GM18498 (cell line): ENCODE measurements at regions not wholly inside any gene's neighbourhood (a gene's known extent, or its start where the extent isn't known, plus 50 kb on each side); places are given as distances from the start of the nearest gene placed in this dataset.

Source experiments
- ATAC-seq: cut with Tn5 transposase; IDR thresholded peaks from one replicate; pipeline ENCODE4 v1.9.1; 2021; ENCODE audit warnings: mild to moderate bottlenecking, moderate library complexity; ENCODE audit not compliant: unreplicated experiment

DNA sequence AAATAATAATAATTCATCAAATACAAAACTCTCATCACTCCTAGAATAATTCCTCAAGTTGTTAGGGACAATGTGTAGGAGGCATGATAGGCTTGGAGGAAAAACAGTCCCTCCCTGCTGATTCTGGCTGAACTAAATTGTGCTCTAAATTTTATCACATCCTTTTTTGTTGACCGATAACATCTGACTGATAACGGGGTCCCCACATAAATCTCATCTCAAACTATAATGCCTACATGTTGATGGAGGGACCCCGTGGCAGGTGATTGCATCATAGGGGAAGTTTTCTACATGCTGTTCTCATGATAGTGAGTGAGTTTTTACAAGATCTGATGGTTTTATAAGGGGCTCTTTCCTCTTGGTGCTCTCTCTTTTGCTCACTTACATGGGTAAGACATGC is 1043.5 kb upstream of the SORCS1 start:
- no peak for ATAC-seq

DNA sequence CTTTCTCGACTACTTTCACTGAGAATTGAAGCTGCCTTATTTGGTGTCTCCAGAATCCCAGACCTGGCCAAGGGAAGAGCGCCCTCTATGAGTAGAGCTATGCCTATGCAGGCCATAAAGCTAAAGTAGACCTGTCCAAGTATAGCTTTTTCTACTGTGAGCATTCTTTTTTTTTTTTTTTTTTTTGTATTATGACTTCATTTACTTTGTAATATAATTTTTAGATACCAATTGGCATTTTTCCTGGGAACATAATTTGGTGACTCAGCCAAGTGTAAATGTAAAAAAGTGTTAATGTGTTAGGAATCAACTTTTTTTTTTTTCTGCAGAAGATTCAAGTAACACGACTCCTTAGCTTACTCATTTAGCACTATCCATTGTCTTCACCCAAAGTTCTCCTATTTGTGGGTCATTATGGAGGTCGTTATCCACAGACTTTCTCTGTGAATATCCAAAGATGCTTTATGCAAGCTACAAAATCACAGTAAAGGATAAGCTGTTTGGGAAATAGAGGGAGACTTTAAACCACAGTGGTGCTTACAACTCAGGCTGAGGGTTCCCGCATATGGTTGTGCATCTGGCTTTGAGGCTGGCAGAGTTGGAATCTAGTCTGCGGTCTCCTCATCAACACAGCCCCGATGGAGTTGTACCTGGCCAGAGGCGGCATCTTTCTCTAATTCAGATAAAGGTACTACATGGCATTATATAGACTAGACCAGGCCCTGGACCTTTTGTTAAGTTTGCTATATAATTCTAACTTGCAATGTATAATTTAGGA is 1040.2 kb upstream of the SORCS1 start:
- peak; percentile 77 for ATAC-seq

DNA sequence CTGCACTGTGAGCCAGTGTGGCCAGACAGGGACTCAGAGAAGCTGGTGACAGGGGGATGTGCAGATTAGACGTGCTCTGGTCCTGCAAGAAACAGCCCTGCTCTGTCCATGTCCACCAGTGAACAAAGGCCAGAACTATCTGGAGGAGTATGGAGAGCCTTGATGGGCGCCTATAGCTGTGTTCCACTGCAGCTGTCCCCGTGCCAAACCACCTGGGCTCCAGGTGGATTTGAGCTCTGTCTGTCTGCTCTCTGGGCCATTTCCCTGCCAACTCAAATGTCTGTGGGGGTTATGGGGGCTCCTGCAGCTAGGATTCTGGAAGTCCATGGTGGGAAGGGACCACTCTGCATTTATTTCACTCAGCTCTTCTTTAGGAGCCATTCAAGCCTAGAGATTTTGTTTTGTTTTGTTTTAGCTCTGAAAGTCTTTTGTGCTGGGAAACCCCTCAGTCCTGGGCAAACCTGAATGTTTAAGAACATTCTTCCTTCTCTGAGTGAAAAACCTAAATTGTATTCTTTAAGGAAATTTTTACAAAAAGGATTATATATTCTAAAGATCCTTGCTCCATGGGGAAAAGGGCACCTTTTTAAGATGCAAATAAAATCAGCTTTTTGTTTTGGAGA is 1039.5 kb upstream of the SORCS1 start:
- ATAC-seq, result peak; percentile 26

DNA sequence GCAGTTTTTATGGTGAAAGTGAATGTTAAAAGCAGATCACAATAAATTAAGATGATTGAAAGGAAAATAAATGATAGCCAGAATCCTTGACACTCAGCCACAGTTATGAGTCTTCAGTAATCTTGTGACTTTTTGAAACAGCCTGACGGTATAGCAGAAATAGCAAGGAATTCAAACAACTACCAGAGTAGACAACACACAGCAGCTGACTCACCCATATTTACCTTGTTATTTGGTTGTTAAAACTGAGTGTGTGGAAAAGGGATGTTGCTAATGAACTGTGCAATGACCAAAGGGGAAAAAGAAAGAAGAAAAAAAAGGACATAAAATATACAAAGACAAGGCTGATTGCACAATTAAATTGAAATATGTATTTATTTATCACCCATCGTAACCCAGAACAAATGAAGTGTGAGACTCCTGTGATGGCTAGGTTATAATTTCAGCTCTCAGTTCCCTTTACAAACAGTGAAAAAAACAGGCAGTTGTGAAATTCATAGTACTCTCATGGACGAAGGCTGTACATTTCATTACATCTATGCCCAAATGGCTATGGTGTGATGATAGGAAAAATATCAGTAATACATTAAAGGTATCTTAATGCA is 1023.0 kb upstream of the SORCS1 start:
- no peak for ATAC-seq

DNA sequence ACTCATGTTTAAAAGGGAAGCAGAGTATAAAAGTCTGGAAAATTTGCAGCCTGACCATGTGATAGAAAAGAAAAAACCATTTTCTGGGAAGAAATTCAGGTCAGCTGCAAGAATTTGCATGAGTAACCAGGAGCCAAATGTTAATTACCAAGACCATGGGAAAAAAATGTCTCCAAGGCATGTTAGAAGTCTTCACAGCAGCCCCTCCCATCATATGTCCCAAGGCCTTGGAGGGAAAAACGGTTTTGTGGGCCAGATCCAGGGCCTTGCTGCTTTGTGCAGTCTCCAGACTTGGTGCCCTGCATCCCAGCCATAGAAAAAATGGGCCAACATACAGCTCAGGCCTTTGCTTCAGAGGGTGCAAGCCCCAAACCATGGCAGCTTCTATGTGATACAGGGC is 1019.6 kb upstream of the SORCS1 start:
- no peak for ATAC-seq

DNA sequence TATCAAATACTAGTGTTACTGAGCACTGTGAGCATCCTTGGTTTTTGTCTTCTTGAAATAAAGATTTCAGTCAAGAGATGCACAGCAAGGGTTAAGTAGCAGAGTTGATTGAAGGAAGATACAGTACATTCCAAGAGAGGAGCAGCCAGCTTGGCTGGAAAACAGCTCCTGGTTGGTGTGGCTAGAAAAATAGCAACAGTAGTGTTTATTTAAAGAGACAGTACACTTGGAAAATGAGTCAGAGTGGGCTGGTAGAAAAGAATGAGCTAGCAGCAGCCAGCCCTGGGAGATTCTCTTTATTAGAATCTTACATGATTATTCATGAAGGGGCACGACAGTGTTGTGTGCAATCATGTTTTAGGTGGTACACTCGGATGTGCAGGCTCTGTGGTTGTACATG is 1016.4 kb upstream of the SORCS1 start:
- ATAC-seq, result no peak

DNA sequence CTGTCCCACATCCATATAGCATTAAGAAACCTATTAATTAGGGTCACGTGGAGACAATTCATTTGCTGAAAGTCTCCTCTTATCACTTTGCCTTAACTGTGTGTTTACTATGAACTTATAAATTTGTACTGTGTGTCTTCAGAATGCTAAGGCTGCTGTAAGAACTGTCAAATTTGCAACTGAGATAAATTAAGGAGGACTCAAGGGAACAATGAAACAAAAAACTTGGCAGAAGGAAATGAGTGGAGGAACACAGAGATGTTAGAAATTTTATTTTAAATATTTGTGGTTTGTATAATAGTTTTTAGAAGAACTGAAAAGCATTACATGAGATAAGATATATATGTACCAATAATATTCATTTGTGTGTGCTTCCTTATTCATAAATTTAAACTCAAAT is 1005.3 kb upstream of the SORCS1 start:
- no peak for ATAC-seq

DNA sequence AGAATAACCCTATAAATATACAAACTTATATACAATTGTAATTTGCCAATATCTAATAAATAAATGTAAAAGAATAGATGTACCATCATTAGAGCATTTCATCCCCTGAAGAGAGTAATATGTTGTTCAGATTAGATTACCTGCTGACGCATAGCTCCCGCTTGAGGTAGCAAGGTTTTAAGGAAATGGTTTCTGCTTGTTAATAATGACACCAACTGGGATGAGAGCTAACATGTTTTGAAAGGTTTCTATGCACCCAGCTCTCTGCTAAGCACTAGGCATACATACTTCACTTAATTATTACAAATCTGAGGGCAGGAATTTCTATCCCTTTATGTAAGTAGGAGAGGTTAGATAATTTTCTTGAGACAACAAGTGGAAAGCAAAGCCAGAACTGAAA is 1003.3 kb upstream of the SORCS1 start:
- ATAC-seq, result no peak

DNA sequence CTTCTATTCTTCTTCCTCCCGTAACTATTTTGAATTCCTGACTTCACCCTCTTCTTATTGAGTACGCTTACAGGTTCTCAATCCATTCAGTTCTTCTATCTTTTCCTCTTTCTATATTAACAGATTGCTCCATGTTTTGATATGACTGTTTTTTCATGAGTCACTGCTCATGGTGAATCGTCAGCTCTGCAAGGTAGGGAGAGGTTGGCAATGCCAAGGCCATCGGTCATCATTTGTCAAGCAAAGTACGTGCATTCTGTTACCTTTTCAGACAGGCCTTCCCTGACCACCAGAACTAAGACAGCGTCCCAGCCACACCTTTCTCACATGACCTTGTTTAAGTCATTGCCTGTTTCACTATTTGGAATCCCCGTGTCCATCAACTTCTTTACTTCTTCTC is 1001.9 kb upstream of the SORCS1 start:
- ATAC-seq, result no peak

DNA sequence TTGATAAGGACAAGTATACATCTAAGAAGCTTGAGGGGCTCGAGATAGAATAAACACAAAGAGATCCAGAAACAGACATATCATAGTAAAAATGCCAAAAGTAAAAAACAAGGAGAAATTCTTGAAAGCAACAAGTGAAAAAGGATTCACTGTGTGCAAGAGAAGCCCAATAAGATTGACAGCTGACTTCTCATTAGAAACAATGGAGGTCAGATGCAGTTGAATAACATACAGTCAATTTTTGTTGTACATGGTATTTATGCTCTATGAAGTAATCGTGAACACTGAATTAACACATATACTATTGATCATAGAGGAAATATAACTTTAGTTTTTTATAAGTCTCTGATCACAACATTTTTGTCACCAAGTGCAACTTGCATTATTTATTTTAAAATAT is 982.8 kb upstream of the SORCS1 start:
- ATAC-seq, result no peak

DNA sequence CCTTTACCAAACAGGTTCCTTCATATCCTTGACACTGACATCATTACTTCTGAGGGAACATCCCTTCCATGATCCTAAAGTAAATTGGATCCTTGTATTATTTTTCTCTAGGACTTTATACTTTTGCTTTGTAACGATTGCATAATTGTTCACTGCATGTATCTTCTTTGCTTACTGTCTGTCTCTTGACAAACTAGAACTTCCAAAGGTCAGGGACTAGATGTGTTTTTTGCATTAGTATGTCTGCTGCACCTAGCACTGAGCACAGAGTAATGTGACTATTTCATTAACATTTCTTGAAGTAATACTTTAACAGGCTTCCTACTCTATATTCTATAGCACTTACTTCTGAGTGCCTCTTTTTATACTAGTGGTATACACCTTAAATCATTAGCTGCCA is 976.6 kb upstream of the SORCS1 start:
- no peak for ATAC-seq

DNA sequence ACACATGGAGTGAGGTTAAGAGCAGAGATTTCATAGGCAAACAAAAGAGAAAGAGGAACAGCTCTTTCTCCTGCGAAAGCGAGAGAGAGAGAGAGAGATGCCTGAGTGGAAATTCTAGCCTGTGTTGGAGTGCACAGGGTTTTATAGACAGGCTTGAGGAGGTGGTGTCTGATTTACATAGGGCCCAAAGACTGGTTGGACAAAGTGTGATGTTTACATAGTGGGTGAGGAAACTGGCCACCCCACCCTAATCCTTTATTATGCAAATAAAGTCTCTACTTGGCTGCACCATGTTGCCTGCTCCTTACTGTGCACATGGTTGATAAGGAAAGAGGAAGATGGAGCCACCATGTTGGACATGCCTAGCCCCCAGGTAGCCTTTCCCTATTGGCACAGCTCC is 967.8 kb upstream of the SORCS1 start:
- no peak for ATAC-seq

DNA sequence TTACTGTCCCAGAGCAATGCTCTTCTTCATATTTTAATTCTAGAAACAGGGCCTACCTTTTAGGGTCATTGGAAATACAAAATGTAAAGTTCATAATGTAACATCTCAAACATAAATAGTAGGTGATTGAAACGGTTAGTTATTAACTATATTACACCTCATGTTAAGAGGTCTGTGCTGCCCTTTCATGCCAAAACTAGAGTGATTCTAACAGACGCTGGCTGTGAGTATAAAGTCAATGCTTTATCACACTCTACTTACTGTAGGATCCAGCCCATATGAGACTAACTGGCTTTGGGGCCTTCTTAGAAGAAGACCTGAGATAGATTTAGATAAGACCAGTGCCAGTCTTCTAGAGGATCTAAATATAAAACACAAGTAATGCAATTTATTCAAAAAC is 966.1 kb upstream of the SORCS1 start:
- ATAC-seq, result no peak

DNA sequence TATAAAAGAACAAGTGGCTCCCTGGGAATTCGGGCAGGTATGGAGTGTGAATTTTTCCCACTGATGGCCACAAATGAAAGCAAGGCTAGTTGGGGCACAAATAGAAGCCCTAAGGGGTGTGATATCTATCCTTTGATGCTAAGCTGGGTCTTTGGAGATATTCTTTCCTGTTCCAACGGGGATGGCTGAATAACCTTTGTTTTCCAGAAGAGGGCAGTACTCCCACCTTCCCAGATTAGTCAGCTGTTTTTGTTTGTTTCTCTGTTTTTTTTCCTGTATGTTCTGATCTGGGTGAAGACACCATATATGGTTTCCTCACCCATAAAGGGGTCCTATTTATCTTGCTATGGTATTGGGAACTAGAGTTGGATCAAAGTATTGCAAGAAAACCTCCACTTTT is 947.7 kb upstream of the SORCS1 start:
- no peak for ATAC-seq

DNA sequence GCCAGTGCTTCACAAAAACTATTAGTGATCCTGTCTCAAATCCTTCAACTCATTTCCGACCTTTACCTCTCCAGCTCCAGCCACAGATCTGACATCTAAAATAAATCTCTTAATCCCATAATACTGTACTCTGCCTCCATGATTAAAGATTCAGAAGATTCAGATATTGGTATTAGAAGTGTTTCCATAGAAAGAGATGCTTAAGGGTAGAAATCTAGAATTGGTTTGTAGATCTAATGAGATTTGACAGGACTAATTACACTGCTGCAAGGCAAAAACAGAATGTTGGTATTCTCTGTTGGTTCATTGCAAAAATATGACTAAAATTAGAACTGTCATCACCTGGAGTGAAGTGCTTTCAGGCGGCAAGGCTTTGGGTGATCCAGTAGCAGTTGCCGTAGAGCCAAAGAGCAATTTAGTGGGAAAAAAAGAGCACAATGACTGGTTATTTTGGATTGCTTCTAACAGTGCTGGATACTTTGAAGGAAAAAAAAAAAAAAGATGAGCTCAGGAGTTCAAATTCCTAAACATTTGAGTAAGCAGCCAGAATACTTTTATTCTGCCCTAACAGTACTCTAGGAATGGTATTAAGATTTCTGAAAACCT is 940.1 kb upstream of the SORCS1 start:
- ATAC-seq, result no peak

DNA sequence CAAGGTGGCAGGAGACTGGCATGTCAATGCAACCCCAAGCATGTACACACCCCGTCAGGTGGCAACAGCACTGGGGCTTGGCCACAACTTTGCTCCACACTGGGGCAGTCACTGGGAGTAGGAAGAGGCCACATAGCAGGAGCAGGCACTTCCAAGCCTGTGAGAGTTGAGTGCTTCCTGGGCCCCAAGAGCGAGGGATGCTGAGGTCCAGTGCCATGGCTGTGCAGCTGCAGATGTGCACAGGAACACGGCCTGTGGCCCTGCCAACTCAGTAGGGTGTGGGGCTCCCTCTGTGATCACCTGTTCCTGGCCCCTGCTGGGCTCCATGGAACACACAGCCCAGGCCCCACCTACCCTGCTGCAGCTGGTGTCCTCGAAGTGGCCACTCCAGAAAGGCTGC is 932.8 kb upstream of the SORCS1 start:
- no peak for ATAC-seq

DNA sequence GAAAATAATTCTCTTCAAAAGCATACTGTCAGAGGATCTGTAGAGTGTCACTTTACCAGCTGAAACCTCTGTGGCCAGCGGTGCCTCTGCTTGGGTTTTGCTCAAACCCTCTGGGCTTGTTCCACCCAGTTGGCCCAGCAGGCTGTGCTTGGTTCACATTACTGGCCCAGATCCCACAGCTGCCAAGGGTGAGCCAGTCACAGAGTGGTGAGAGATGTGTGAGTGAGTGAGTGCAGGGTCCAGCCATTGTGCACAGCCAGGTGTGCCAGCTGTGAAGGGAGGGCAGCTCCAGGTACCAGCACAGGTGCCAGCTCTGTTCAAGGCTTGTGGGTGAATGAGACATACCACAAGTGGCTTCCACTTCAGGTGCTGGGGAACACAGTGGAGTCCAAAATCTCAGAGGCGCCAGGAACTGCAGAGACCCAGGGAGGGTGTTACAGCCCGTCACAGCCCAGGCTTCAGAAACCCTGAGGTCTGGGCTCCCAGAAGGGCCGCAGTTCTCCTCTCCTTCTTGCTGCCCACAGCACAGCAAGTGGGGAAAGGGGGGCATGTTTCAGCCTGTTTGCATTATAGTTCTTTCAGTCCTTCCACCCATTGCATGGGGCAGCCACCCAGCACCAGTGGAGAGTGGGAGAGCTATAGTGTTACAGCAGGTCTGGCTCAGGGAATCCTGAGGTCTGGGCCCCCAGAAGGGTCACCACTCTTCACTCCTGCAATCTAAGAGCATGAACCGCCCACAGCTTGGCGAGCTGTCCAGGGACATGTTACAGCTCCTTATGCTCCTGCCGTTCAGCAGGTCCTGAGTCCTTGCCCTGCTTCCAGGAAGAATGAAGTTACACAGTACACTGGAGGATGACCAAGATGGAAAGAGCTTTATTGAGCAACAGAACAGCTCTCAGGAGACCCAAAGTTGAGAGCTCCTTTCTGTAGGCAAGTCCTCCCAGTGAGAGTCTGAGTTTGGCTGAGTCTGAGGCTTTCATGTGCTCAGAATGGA is 931.7 kb upstream of the SORCS1 start:
- ATAC-seq, result no peak

DNA sequence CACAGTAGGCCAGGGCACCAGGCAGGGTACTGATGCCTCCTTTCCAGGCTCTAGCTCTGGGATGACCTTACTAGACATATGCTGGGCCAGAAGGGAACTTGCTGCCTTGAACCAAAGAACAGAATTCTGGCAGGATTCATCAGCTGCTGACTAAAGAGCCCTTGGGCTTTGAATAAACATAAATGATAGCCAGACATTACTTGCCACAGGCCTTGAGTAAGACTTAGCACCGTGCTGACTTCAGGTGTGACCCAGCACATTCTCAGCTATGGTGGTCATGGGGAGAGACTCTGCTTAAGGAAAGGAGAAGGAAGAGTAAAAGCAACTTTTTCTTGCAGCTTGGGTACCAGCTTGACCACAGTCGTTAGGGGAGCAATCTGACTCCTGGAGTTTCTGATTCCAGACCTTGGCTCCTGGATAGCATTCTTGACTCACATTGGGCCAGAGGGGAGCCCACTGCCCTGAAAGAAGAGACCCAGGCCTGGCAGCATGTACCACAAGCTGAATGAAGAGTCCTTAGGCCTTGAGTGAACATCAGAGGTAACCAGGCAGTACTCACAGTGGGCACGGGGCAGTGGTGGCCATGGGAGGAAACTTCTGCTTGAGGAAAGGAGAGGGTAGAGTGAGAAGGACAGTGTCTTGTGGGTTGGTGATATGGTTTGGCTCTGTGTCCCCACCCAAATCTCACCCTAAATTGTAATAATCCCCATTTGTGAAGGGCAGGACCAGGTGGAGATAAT is 926.1 kb upstream of the SORCS1 start:
- ATAC-seq, result no peak

DNA sequence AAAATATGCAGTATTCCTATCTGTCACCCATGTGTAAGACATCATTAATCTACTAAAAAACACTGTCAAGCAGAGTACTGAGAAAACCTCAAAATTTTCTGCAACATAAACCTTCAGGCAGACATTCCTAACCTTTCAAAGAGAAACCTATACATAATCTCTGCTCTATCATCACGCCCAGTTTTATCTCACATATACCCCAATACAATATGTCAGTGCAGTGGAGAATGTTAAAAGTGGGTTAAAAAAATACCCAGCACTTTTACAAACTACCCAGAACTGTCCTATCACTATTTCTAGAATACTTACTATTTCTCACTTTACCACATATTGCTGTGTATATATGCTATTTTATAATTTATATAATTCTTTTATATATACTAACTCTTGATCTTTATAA is 922.0 kb upstream of the SORCS1 start:
- no peak for ATAC-seq

DNA sequence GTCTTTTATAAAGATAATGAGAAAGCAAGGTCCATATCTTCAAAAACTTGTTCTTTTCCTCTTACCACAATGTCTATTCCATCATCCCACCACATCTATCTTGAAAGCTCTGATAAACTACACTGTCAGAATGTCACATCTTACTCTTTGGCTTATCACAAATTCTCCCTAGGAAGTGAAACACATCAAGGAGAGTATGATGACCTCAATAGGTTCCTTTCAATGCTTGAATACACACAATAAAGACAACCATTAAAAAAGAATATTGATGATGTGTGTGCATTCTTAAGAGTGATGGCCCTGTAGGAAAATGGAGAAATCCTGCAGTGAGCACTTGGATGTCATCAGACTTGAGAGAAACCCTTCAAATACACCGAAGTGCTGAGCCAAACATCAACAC is 918.1 kb upstream of the SORCS1 start:
- ATAC-seq, result no peak
